H1 (cell line): ENCODE measurements at regions not wholly inside any gene's neighbourhood (a gene's known extent, or its start where the extent isn't known, plus 50 kb on each side); places are given as distances from the start of the nearest gene placed in this dataset.

ENCODE experiments used
- CTCF ChIA-PET: fragments of 300-600 bp; sonication (Branson Sonifier 250); formaldehyde crosslinking; loops from one replicate; lab custom pipeline; 2021; ENCODE audit not compliant: partially characterized antibody; lab: Charles Lee
- POLR2A ChIA-PET: fragments of 300-600 bp; sonication (Branson Sonifier 250); formaldehyde crosslinking; loops from one replicate; lab custom pipeline; 2021; ENCODE audit warnings: inconsistent platforms; ENCODE audit not compliant: partially characterized antibody; lab: Charles Lee
- DNase-seq, 2 experiments: peaks; one replicate each; pipeline versions ENCODE4 v3.0.0 to v3.0.0-alpha.2; 2010 to 2022; ENCODE audit warnings: low spot score in 2 of 2, low read depth in 1 of 2, mixed read lengths in 1 of 2
- FAIRE-seq: peaks from 2 replicates; lab custom pipeline; 2011; peaks lifted over from hg19 to GRCh38; lab: Jason Lieb, UNC
- H2AFZ ChIP-seq: 2 replicates; pipeline ENCODE4 v1.8.1; 2012; ENCODE audit warnings: low read length, inconsistent platforms
- H2AK5ac ChIP-seq: 2 replicates; pipeline ENCODE4 v1.6.1; 2013; ENCODE audit warnings: low read depth, low read length
- H2BK120ac ChIP-seq: replicated peaks from 2 replicates; pipeline ENCODE3; 2013; ENCODE audit warnings: low read depth, low read length, inconsistent platforms
- H2BK12ac ChIP-seq: 2 replicates; pipeline ENCODE4 v1.6.1; 2013; ENCODE audit warnings: low read depth, low read length
- H2BK15ac ChIP-seq: 2 replicates; pipeline ENCODE4 v1.6.1; 2013; ENCODE audit warnings: low read length
- H2BK20ac ChIP-seq: 2 replicates; pipeline ENCODE4 v1.6.1; 2013; ENCODE audit warnings: low read length
- H2BK5ac ChIP-seq: 2 replicates; pipeline ENCODE4 v1.6.1; 2013; ENCODE audit warnings: low read depth, low read length
- H3K14ac ChIP-seq: 2 replicates; pipeline ENCODE4 v1.6.1; 2013; ENCODE audit warnings: inconsistent platforms; ENCODE audit not compliant: insufficient read length
- H3K18ac ChIP-seq: 2 replicates; pipeline ENCODE4 v1.6.1; 2013; ENCODE audit warnings: low read length; ENCODE audit errors: extremely low read depth
- H3K23ac ChIP-seq: 2 replicates; pipeline ENCODE4 v1.6.1; 2013; ENCODE audit warnings: inconsistent platforms; ENCODE audit not compliant: insufficient read length
- H3K23me2 ChIP-seq: 2 replicates; pipeline ENCODE4 v1.6.1; 2013; ENCODE audit warnings: low read depth, low read length
- H3K27ac ChIP-seq: 2 replicates; pipeline ENCODE4 v1.6.1; 2011; ENCODE audit warnings: low read depth, low read length, inconsistent platforms
- H3K27me3 ChIP-seq, 4 experiments: replicated peaks in 1 of 4; 1 replicate in 1 of 4; 2 replicates in 3 of 4; pipeline versions ENCODE4 v1.6.1 to v1.8.1; 2011 to 2013; ENCODE audit warnings: low read length in 3 of 4, mild to moderate bottlenecking in 3 of 4, inconsistent platforms in 2 of 4, mixed read lengths in 2 of 4, moderate library complexity in 1 of 4; ENCODE audit not compliant: control insufficient read depth in 3 of 4, insufficient read depth in 3 of 4; ENCODE audit errors: extremely low read depth in 1 of 4
- H3K36me3 ChIP-seq, 4 experiments: 2 replicates each; pipeline versions ENCODE4 v1.6.1 to v1.8.1; 2011 to 2013; ENCODE audit warnings: mild to moderate bottlenecking in 4 of 4, low read length in 3 of 4, moderate library complexity in 2 of 4, control low read depth in 1 of 4, inconsistent platforms in 1 of 4; ENCODE audit not compliant: insufficient read depth in 4 of 4, control insufficient read depth in 2 of 4
- H3K4ac ChIP-seq: replicated peaks from 2 replicates; pipeline ENCODE3; 2013; ENCODE audit warnings: low read length, low read depth, mixed read lengths, inconsistent platforms; ENCODE audit not compliant: insufficient read length
- H3K4me1 ChIP-seq, 4 experiments: replicated peaks in 1 of 4; 1 replicate in 1 of 4; 2 replicates in 3 of 4; pipeline versions ENCODE4 v1.6.1 to v1.8.1; 2011 to 2013; ENCODE audit warnings: low read length in 3 of 4, inconsistent platforms in 2 of 4, mixed read lengths in 1 of 4; ENCODE audit not compliant: insufficient read depth in 4 of 4, control insufficient read depth in 3 of 4
- H3K4me2 ChIP-seq, 2 experiments: 2 replicates each; pipeline versions ENCODE4 v1.6.1 to v1.8.1; 2011 to 2013; ENCODE audit warnings: low read depth in 2 of 2, low read length in 2 of 2, control low read depth in 1 of 2, inconsistent platforms in 1 of 2, mild to moderate bottlenecking in 1 of 2; ENCODE audit not compliant: insufficient read depth in 1 of 2
- H3K4me3 ChIP-seq, 4 experiments: fragments of 200-600, 300-600 bp in 1 of 4; sonication (generic), shearing (Covaris generic), sonication (Bioruptor Twin) in 1 of 4; 2 replicates each; pipeline versions ENCODE4 v1.5.1 to v1.8.1; 2011 to 2016; ENCODE audit warnings: low read length in 4 of 4, low read depth in 3 of 4, control low read depth in 2 of 4, inconsistent platforms in 2 of 4, mild to moderate bottlenecking in 2 of 4, mixed read lengths in 1 of 4, moderate library complexity in 1 of 4; ENCODE audit not compliant: insufficient read depth in 2 of 4; ENCODE audit errors: extremely low read depth in 1 of 4
- H3K56ac ChIP-seq: replicated peaks from 2 replicates; pipeline ENCODE3; 2013; ENCODE audit warnings: low read depth, mild to moderate bottlenecking, mixed read lengths, low read length, inconsistent platforms; ENCODE audit not compliant: insufficient read length
- H3K79me1 ChIP-seq: 2 replicates; pipeline ENCODE4 v1.6.1; 2013; ENCODE audit warnings: low read depth, low read length, control low read depth
- H3K79me2 ChIP-seq, 2 experiments: 2 replicates each; pipeline versions ENCODE4 v1.6.1 to v1.8.1; 2012 to 2013; ENCODE audit warnings: low read length in 2 of 2, mild to moderate bottlenecking in 2 of 2, inconsistent platforms in 1 of 2; ENCODE audit not compliant: insufficient read depth in 2 of 2, control insufficient read depth in 1 of 2
- H3K9ac ChIP-seq, 4 experiments: replicated peaks in 1 of 4; 1 replicate in 1 of 4; 2 replicates in 3 of 4; pipeline versions ENCODE4 v1.6.1 to v1.8.1; 2011 to 2013; ENCODE audit warnings: low read depth in 3 of 4, low read length in 3 of 4, control low read depth in 2 of 4, mild to moderate bottlenecking in 2 of 4, moderate library complexity in 2 of 4, inconsistent platforms in 1 of 4; ENCODE audit errors: extremely low read depth in 1 of 4
- H3K9me3 ChIP-seq, 2 experiments: 2 replicates each; pipeline versions ENCODE4 v1.6.1 to v1.8.1; 2012 to 2013; ENCODE audit warnings: mild to moderate bottlenecking in 2 of 2, moderate library complexity in 2 of 2, control low read depth in 1 of 2, inconsistent platforms in 1 of 2, low read depth in 1 of 2, low read length in 1 of 2, mixed read lengths in 1 of 2; ENCODE audit not compliant: insufficient read depth in 2 of 2
- H4K20me1 ChIP-seq, 2 experiments: replicated peaks in 1 of 2; 2 replicates each; pipeline versions ENCODE3 to v1.8.1; 2011 to 2013; ENCODE audit warnings: inconsistent platforms in 2 of 2, low read length in 2 of 2, mild to moderate bottlenecking in 1 of 2; ENCODE audit not compliant: insufficient read depth in 2 of 2, control insufficient read depth in 1 of 2
- H4K5ac ChIP-seq: 2 replicates; pipeline ENCODE4 v1.6.1; 2013; ENCODE audit warnings: low read length, low read depth, mixed read lengths, inconsistent platforms; ENCODE audit not compliant: insufficient read length
- H4K8ac ChIP-seq: 2 replicates; pipeline ENCODE4 v1.8.0; 2013; ENCODE audit warnings: mild to moderate bottlenecking, moderate library complexity, low read length, inconsistent platforms; ENCODE audit not compliant: insufficient read depth; ENCODE audit errors: extremely low read depth
- H4K91ac ChIP-seq: replicated peaks from 2 replicates; pipeline ENCODE3; 2013; ENCODE audit warnings: low read length, mixed read lengths, inconsistent platforms; ENCODE audit not compliant: insufficient read length
- ATF2 ChIP-seq: IDR thresholded peaks from 2 replicates; pipeline ENCODE4 v1.6.1; 2012; ENCODE audit warnings: low read length, inconsistent platforms
- CHD2 ChIP-seq: IDR thresholded peaks from 2 replicates; pipeline ENCODE4 v1.6.1; 2012; ENCODE audit warnings: low read length, improper control_type of control experiment
- GABPA ChIP-seq: IDR thresholded peaks from 2 replicates; pipeline ENCODE4 v1.6.1; 2011; ENCODE audit warnings: mild to moderate bottlenecking, low read length, moderate library complexity, borderline replicate concordance; ENCODE audit not compliant: insufficient read depth
- NANOG ChIP-seq: IDR thresholded peaks from 2 replicates; pipeline ENCODE4 v1.6.1; 2011; ENCODE audit warnings: low read length, low read depth, mild to moderate bottlenecking, inconsistent platforms; ENCODE audit not compliant: insufficient read depth, poor library complexity, severe bottlenecking
- POLR2AphosphoS5 ChIP-seq: IDR thresholded peaks from 2 replicates; pipeline ENCODE4 v1.6.1; 2011; ENCODE audit warnings: low read depth, low read length
- SIRT6 ChIP-seq: IDR thresholded peaks from one replicate; pipeline ENCODE4 v1.7.1; 2012; ENCODE audit warnings: low read length, inconsistent platforms
- SP2 ChIP-seq: IDR thresholded peaks from 2 replicates; pipeline ENCODE4 v1.6.1; 2012; ENCODE audit warnings: mild to moderate bottlenecking, low read length, inconsistent platforms
- WGBS, 2 experiments: shearing (Covaris generic) in 1 of 2; methylation state at CpG; one replicate each; pipeline versions ENCODE4 v1.1.6 to v1.1.7; 2013 to 2015; ENCODE audit warnings: low lambda C conversion rate in 2 of 2, mixed read lengths in 2 of 2, inconsistent platforms in 1 of 2, low coverage in 1 of 2, missing lambda C conversion rate in 1 of 2; ENCODE audit not compliant: insufficient replicate concordance in 2 of 2, insufficient coverage in 1 of 2, insufficient read length in 1 of 2; ENCODE audit errors: extremely low coverage in 1 of 2, missing lambda C conversion rate in 1 of 2; 5-methylcytosine and 5-hydroxymethylcytosine counted together
- TF ChIP-seq, protein P1 (sequence below): IDR thresholded peaks from 2 replicates; pipeline ENCODE4 v1.6.1; 2012; ENCODE audit warnings: inconsistent platforms

DNA sequence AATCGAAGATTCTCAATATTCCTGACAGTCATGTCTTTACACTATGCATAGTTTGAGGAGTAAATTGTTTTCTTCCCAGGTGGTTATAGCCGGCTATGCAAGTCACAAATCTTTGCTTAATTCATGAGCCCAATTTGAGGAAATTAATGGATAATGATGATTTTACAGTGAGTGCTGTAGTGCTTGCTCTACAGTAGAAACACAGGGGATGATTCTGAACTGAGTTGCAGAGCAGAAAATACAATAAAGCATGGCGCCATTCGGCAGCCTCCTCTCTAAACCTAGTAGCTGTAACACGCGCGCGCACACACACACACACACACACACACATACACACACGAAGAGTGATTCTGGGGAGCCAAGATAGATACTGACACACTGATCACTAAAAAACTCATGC is 181.7 kb upstream of the DPH6 start:
- no peak overlapping the region for H4K91ac ChIP-seq
- no peaks in the 10 kb centered on the region for H3K79me2 ChIP-seq
- H3K27ac ChIP-seq: no peak overlapping the region
- H3K9ac ChIP-seq: no peak overlapping the region
- no peaks in the 10 kb centered on the region for H3K36me3 ChIP-seq
- no peak overlapping the region for H2BK15ac ChIP-seq
- H2AFZ ChIP-seq: no peak overlapping the region
- H3K27me3 ChIP-seq: no peaks in the 10 kb centered on the region
- H3K9me3 ChIP-seq: no peaks in the 10 kb centered on the region
- H3K4me2 ChIP-seq: no peak overlapping the region
- no peak overlapping the region for H3K56ac ChIP-seq
- H3K23ac ChIP-seq: no peak overlapping the region
- H3K79me1 ChIP-seq: no peaks in the 10 kb centered on the region
- no peak overlapping the region for H4K5ac ChIP-seq
- no peak overlapping the region for H2AK5ac ChIP-seq
- no peak overlapping the region for H3K4me3 ChIP-seq
- H4K20me1 ChIP-seq: no peaks in the 10 kb centered on the region
- H2BK120ac ChIP-seq: no peak overlapping the region
- no peak for TF ChIP-seq POLR2AphosphoS5
- TF ChIP-seq NANOG: no peak
- no peak for TF ChIP-seq CHD2
- TF ChIP-seq GABPA: no peak
- TF ChIP-seq, protein P1, sequence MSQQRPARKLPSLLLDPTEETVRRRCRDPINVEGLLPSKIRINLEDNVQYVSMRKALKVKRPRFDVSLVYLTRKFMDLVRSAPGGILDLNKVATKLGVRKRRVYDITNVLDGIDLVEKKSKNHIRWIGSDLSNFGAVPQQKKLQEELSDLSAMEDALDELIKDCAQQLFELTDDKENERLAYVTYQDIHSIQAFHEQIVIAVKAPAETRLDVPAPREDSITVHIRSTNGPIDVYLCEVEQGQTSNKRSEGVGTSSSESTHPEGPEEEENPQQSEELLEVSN: no peak
- TF ChIP-seq SP2: no peak
- TF ChIP-seq ATF2: no peak
- no peak for TF ChIP-seq SIRT6
- H2BK20ac ChIP-seq: no peak overlapping the region
- no peaks in the 10 kb centered on the region for H3K23me2 ChIP-seq
- H3K4me1 ChIP-seq: no peaks in the 10 kb centered on the region
- no peak overlapping the region for H2BK12ac ChIP-seq
- no peak overlapping the region for H4K8ac ChIP-seq
- H3K4ac ChIP-seq: no peak overlapping the region
- 89% methylated on average over 9 of the region's 9 CpGs; no CpG with 5 or more reads in 1 of the 2 experiments for WGBS, 2 experiments
- H2BK5ac ChIP-seq: no peak overlapping the region
- POLR2A ChIA-PET: no interaction called here
- FAIRE-seq (no peak), DNase-seq (no peak)
- CTCF ChIA-PET: no interaction called here
- H3K14ac ChIP-seq: no peak overlapping the region
- no peak overlapping the region for H3K18ac ChIP-seq
